ENCODE measurements at regions not wholly inside any gene's neighbourhood (a gene's known extent, or its start where the extent isn't known, plus 50 kb on each side); places are given as distances from the start of the nearest gene placed in this dataset.

DNA sequence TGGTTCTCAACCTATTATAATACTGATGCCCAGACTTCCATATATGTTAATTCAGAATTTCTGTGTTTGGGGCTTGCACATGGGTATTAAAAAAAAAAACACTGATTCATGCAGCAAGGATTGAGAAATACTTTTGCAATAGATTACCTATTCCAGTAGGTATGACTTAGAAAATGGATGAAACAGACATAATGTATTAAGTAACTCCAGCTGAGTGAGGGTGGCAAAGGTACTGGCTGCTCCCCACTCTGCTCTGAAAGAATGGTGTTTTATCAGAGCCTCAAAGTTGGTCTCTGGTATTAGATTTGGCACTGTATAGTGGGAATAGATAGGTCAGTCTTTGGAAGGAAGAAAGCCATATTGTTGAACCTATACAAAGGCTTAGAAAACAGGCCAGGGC, 234.3 kb upstream of the FOLH1 start:
- ATAC-seq (no peak), DNase-seq (ENCODE audit: low spot score) (no peak)
- Histone ChIP-seq H3K9me2 (ENCODE audit: insufficient read depth) (no peaks in the 10 kb centered on the region), H3K27ac (ENCODE audit: low read depth) (no peak overlapping the region), H3K27me3 (ENCODE audit: insufficient read depth) (no peaks in the 10 kb centered on the region), H3K79me2 (replicated peaks; ENCODE audit: insufficient read depth) (no peaks in the 10 kb centered on the region), H3F3A (replicated peaks; ENCODE audit: low read depth) (no peaks in the 10 kb centered on the region), H3K4me1 (ENCODE audit: insufficient read depth) (peaks cover 10% of the 10 kb centered on the region; the same call in 1 of the 2 replicates), H2AFZ (no peak overlapping the region), H3K4me3 (no peak overlapping the region), H4K20me1 (replicated peaks; ENCODE audit: insufficient read depth) (no peaks in the 10 kb centered on the region), H3K4me2 (no peak overlapping the region), H3K36me3 (ENCODE audit: insufficient read depth) (no peaks in the 10 kb centered on the region)
- TF ChIP-seq NANOG (IDR thresholded peaks at IDR 0.05; ENCODE audit: borderline replicate concordance) (no peak), ZNF331 (CRISPR knock-in tag; IDR thresholded peaks at IDR 0.05; ENCODE audit: low read depth) (no peak), ZNF114 (CRISPR knock-in tag; IDR thresholded peaks at IDR 0.05) (no peak), POLR2AphosphoS5 (IDR thresholded peaks at IDR 0.05; ENCODE audit: low read depth) (no peak), JUNB (IDR thresholded peaks at IDR 0.05; ENCODE audit: unreplicated experiment) (no peak), EZH2phosphoT487 (IDR thresholded peaks at IDR 0.05; ENCODE audit: unreplicated experiment) (no peak), EZH2 (IDR thresholded peaks at IDR 0.05; ENCODE audit: low read depth, unreplicated experiment) (no peak), STAT1 (IDR thresholded peaks at IDR 0.05; ENCODE audit: unreplicated experiment) (no peak)
- TF ChIP-seq, protein P1, sequence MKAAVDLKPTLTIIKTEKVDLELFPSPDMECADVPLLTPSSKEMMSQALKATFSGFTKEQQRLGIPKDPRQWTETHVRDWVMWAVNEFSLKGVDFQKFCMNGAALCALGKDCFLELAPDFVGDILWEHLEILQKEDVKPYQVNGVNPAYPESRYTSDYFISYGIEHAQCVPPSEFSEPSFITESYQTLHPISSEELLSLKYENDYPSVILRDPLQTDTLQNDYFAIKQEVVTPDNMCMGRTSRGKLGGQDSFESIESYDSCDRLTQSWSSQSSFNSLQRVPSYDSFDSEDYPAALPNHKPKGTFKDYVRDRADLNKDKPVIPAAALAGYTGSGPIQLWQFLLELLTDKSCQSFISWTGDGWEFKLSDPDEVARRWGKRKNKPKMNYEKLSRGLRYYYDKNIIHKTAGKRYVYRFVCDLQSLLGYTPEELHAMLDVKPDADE (IDR thresholded peaks at IDR 0.05) = no peak
- TF ChIP-seq, protein P2, sequence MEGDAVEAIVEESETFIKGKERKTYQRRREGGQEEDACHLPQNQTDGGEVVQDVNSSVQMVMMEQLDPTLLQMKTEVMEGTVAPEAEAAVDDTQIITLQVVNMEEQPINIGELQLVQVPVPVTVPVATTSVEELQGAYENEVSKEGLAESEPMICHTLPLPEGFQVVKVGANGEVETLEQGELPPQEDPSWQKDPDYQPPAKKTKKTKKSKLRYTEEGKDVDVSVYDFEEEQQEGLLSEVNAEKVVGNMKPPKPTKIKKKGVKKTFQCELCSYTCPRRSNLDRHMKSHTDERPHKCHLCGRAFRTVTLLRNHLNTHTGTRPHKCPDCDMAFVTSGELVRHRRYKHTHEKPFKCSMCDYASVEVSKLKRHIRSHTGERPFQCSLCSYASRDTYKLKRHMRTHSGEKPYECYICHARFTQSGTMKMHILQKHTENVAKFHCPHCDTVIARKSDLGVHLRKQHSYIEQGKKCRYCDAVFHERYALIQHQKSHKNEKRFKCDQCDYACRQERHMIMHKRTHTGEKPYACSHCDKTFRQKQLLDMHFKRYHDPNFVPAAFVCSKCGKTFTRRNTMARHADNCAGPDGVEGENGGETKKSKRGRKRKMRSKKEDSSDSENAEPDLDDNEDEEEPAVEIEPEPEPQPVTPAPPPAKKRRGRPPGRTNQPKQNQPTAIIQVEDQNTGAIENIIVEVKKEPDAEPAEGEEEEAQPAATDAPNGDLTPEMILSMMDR (conservative IDR thresholded peaks at IDR 0.05; ENCODE audit: low read depth in 2 of 2) = no peak
- TF ChIP-seq, protein P3, sequence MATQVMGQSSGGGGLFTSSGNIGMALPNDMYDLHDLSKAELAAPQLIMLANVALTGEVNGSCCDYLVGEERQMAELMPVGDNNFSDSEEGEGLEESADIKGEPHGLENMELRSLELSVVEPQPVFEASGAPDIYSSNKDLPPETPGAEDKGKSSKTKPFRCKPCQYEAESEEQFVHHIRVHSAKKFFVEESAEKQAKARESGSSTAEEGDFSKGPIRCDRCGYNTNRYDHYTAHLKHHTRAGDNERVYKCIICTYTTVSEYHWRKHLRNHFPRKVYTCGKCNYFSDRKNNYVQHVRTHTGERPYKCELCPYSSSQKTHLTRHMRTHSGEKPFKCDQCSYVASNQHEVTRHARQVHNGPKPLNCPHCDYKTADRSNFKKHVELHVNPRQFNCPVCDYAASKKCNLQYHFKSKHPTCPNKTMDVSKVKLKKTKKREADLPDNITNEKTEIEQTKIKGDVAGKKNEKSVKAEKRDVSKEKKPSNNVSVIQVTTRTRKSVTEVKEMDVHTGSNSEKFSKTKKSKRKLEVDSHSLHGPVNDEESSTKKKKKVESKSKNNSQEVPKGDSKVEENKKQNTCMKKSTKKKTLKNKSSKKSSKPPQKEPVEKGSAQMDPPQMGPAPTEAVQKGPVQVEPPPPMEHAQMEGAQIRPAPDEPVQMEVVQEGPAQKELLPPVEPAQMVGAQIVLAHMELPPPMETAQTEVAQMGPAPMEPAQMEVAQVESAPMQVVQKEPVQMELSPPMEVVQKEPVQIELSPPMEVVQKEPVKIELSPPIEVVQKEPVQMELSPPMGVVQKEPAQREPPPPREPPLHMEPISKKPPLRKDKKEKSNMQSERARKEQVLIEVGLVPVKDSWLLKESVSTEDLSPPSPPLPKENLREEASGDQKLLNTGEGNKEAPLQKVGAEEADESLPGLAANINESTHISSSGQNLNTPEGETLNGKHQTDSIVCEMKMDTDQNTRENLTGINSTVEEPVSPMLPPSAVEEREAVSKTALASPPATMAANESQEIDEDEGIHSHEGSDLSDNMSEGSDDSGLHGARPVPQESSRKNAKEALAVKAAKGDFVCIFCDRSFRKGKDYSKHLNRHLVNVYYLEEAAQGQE (IDR thresholded peaks at IDR 0.05; ENCODE audit: unreplicated experiment) = no peak
- TF ChIP-seq, protein P4, sequence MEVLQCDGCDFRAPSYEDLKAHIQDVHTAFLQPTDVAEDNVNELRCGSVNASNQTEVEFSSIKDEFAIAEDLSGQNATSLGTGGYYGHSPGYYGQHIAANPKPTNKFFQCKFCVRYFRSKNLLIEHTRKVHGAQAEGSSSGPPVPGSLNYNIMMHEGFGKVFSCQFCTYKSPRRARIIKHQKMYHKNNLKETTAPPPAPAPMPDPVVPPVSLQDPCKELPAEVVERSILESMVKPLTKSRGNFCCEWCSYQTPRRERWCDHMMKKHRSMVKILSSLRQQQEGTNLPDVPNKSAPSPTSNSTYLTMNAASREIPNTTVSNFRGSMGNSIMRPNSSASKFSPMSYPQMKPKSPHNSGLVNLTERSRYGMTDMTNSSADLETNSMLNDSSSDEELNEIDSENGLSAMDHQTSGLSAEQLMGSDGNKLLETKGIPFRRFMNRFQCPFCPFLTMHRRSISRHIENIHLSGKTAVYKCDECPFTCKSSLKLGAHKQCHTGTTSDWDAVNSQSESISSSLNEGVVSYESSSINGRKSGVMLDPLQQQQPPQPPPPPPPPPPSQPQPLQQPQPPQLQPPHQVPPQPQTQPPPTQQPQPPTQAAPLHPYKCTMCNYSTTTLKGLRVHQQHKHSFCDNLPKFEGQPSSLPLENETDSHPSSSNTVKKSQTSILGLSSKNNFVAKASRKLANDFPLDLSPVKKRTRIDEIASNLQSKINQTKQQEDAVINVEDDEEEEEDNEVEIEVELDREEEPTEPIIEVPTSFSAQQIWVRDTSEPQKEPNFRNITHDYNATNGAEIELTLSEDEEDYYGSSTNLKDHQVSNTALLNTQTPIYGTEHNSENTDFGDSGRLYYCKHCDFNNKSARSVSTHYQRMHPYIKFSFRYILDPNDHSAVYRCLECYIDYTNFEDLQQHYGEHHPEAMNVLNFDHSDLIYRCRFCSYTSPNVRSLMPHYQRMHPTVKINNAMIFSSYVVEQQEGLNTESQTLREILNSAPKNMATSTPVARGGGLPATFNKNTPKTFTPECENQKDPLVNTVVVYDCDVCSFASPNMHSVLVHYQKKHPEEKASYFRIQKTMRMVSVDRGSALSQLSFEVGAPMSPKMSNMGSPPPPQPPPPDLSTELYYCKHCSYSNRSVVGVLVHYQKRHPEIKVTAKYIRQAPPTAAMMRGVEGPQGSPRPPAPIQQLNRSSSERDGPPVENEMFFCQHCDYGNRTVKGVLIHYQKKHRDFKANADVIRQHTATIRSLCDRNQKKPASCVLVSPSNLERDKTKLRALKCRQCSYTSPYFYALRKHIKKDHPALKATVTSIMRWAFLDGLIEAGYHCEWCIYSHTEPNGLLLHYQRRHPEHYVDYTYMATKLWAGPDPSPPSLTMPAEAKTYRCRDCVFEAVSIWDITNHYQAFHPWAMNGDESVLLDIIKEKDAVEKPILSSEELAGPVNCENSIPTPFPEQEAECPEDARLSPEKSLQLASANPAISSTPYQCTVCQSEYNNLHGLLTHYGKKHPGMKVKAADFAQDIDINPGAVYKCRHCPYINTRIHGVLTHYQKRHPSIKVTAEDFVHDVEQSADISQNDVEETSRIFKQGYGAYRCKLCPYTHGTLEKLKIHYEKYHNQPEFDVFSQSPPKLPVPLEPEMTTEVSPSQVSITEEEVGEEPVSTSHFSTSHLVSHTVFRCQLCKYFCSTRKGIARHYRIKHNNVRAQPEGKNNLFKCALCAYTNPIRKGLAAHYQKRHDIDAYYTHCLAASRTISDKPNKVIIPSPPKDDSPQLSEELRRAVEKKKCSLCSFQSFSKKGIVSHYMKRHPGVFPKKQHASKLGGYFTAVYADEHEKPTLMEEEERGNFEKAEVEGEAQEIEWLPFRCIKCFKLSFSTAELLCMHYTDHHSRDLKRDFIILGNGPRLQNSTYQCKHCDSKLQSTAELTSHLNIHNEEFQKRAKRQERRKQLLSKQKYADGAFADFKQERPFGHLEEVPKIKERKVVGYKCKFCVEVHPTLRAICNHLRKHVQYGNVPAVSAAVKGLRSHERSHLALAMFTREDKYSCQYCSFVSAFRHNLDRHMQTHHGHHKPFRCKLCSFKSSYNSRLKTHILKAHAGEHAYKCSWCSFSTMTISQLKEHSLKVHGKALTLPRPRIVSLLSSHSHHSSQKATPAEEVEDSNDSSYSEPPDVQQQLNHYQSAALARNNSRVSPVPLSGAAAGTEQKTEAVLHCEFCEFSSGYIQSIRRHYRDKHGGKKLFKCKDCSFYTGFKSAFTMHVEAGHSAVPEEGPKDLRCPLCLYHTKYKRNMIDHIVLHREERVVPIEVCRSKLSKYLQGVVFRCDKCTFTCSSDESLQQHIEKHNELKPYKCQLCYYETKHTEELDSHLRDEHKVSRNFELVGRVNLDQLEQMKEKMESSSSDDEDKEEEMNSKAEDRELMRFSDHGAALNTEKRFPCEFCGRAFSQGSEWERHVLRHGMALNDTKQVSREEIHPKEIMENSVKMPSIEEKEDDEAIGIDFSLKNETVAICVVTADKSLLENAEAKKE (CRISPR knock-in tag; IDR thresholded peaks at IDR 0.05) = no peak
- Mint-ChIP-seq H3K36me3 (ENCODE audit: low read depth) (peaks cover 4% of the 10 kb centered on the region; the same call in 2 of the 3 replicates), H3K9me3 (peaks cover 12% of the 10 kb centered on the region; the same call in 2 of the 3 replicates), H3K4me3 (no peak overlapping the region), H3K27ac (no peak overlapping the region), H3K27me3 (ENCODE audit: insufficient read depth, low read depth, poor library complexity) (no peaks in the 10 kb centered on the region), H3K4me1 (peaks cover 15% of the 10 kb centered on the region)
